IMR-90 (cell line): ENCODE measurements at regions not wholly inside any gene's neighbourhood (a gene's known extent, or its start where the extent isn't known, plus 50 kb on each side); places are given as distances from the start of the nearest gene placed in this dataset.

Experiments used
- ATAC-seq: fragments of 200-7000 bp; cut with Tn5 transposase; 2 replicates; pipeline ENCODE4 v1.9.1; 2020; ENCODE audit warnings: low read depth, mild to moderate bottlenecking, moderate library complexity
- BruUV-seq: library from RNA; stranded (reverse); fragments of 400-500 nt; replicated peaks from 2 replicates; lab custom pipeline; 2021; lab: Mats Ljungman, UMichigan
- CTCF ChIA-PET: fragments of 300-600 bp; formaldehyde crosslinking; extraction: SDS; loops from one replicate; lab custom pipeline; 2021; ENCODE audit warnings: antibody characterized with exemption; lab: Yijun Ruan, JAX
- POLR2A ChIA-PET: fragments of 300-600 bp; sonication (Branson Sonifier 250); formaldehyde crosslinking; loops from one replicate; lab custom pipeline; 2022; ENCODE audit warnings: antibody characterized with exemption; ENCODE audit not compliant: unreplicated experiment; lab: Charles Lee
- DNase-seq: peaks from one replicate; pipeline ENCODE4 v3.0.0; 2013
- H2AFZ ChIP-seq: replicated peaks from 2 replicates; pipeline ENCODE3; 2013; ENCODE audit warnings: low read length, mild to moderate bottlenecking; ENCODE audit not compliant: poor library complexity
- H2AK5ac ChIP-seq: 2 replicates; pipeline ENCODE4 v1.6.1; 2013; ENCODE audit warnings: low read depth, low read length, inconsistent platforms
- H2AK9ac ChIP-seq: replicated peaks from 2 replicates; pipeline ENCODE3; 2013; ENCODE audit warnings: mild to moderate bottlenecking, low read depth, low read length, moderate library complexity; ENCODE audit not compliant: poor library complexity
- H2BK120ac ChIP-seq: 2 replicates; pipeline ENCODE4 v1.6.1; 2013; ENCODE audit warnings: low read depth, low read length, inconsistent platforms
- H2BK15ac ChIP-seq: 3 replicates; pipeline ENCODE4 v1.6.1; 2013; ENCODE audit warnings: low read depth, low read length, inconsistent platforms
- H2BK20ac ChIP-seq: 2 replicates; pipeline ENCODE4 v1.6.1; 2013; ENCODE audit warnings: low read depth, mild to moderate bottlenecking, inconsistent platforms, low read length, moderate library complexity
- H2BK5ac ChIP-seq: 2 replicates; pipeline ENCODE4 v1.6.1; 2013; ENCODE audit warnings: mild to moderate bottlenecking, low read depth, low read length, inconsistent platforms; ENCODE audit not compliant: poor library complexity, severe bottlenecking
- H3K14ac ChIP-seq: replicated peaks from 2 replicates; pipeline ENCODE4 v1.6.1; 2013; ENCODE audit warnings: low read depth, low read length, inconsistent platforms
- H3K18ac ChIP-seq: 2 replicates; pipeline ENCODE4 v1.6.1; 2013; ENCODE audit warnings: low read depth, low read length, control low read depth
- H3K23ac ChIP-seq: 2 replicates; pipeline ENCODE4 v1.6.1; 2013; ENCODE audit warnings: low read depth, low read length, inconsistent platforms
- H3K27ac ChIP-seq: 2 replicates; pipeline ENCODE4 v1.5.1; 2013; ENCODE audit warnings: mild to moderate bottlenecking, control low read depth, low read length; ENCODE audit not compliant: insufficient read depth
- H3K27me3 ChIP-seq: 2 replicates; pipeline ENCODE4 v1.6.1; 2013; ENCODE audit warnings: low read length; ENCODE audit not compliant: control insufficient read depth, insufficient read depth
- H3K36me3 ChIP-seq: 2 replicates; pipeline ENCODE4 v1.6.1; 2013; ENCODE audit warnings: low read length, mixed read lengths; ENCODE audit not compliant: control insufficient read depth, insufficient read depth
- H3K4ac ChIP-seq: 2 replicates; pipeline ENCODE4 v1.6.1; 2013; ENCODE audit warnings: low read depth, low read length, inconsistent platforms
- H3K4me1 ChIP-seq: 2 replicates; pipeline ENCODE4 v1.6.1; 2013; ENCODE audit warnings: low read length, mixed read lengths; ENCODE audit not compliant: control insufficient read depth, insufficient read depth
- H3K4me2 ChIP-seq: 2 replicates; pipeline ENCODE4 v1.6.1; 2013; ENCODE audit warnings: low read depth, mild to moderate bottlenecking, control low read depth, low read length, moderate library complexity
- H3K4me3 ChIP-seq: 2 replicates; pipeline ENCODE4 v1.5.1; 2013; ENCODE audit warnings: low read depth, mild to moderate bottlenecking, control low read depth, low read length, moderate library complexity; ENCODE audit not compliant: insufficient read depth
- H3K56ac ChIP-seq: 2 replicates; pipeline ENCODE4 v1.6.1; 2013; ENCODE audit warnings: low read length, inconsistent platforms; ENCODE audit not compliant: insufficient read depth; ENCODE audit errors: extremely low read depth
- H3K79me1 ChIP-seq, 2 experiments: 2 replicates each; pipeline ENCODE4 v1.6.1; 2013; ENCODE audit warnings: low read length in 2 of 2, inconsistent platforms in 1 of 2, low read depth in 1 of 2
- H3K9ac ChIP-seq: 2 replicates; pipeline ENCODE4 v1.6.1; 2013; ENCODE audit warnings: low read depth, low read length, control low read depth
- H3K9me1 ChIP-seq: 2 replicates; pipeline ENCODE4 v1.6.1; 2013; ENCODE audit warnings: low read length, inconsistent platforms; ENCODE audit not compliant: insufficient read depth
- H3K9me3 ChIP-seq: 2 replicates; pipeline ENCODE4 v1.6.1; 2013; ENCODE audit warnings: low read length; ENCODE audit not compliant: control insufficient read depth, insufficient read depth
- H4K20me1 ChIP-seq: 2 replicates; pipeline ENCODE4 v1.6.1; 2013; ENCODE audit warnings: low read length, inconsistent platforms; ENCODE audit not compliant: insufficient read depth
- H4K5ac ChIP-seq: 2 replicates; pipeline ENCODE4 v1.6.1; 2013; ENCODE audit warnings: mild to moderate bottlenecking, low read depth, low read length, control low read depth
- H4K8ac ChIP-seq, 2 experiments: 2 replicates each; pipeline ENCODE4 v1.6.1; 2013; ENCODE audit warnings: low read depth in 2 of 2, low read length in 2 of 2, control low read depth in 1 of 2, inconsistent platforms in 1 of 2
- H4K91ac ChIP-seq: 2 replicates; pipeline ENCODE4 v1.6.1; 2013; ENCODE audit warnings: low read depth, low read length, inconsistent platforms; ENCODE audit not compliant: insufficient read depth
- CHD1 ChIP-seq: IDR thresholded peaks from 2 replicates; pipeline ENCODE4 v1.6.1; 2012; ENCODE audit warnings: low read depth, low read length, improper control_type of control experiment
- MAFK ChIP-seq: IDR thresholded peaks from 2 replicates; pipeline ENCODE4 v1.6.1; 2012; ENCODE audit warnings: low read depth, low read length, improper control_type of control experiment
- MAZ ChIP-seq: IDR thresholded peaks from 2 replicates; pipeline ENCODE4 v1.6.1; 2012; ENCODE audit warnings: low read depth, mild to moderate bottlenecking, low read length, improper control_type of control experiment, moderate library complexity, borderline replicate concordance
- MXI1 ChIP-seq: IDR thresholded peaks from 2 replicates; pipeline ENCODE4 v1.6.1; 2012; ENCODE audit warnings: low read depth, mild to moderate bottlenecking, low read length, moderate library complexity, borderline replicate concordance
- RAD21 ChIP-seq: IDR thresholded peaks from 2 replicates; pipeline ENCODE4 v1.6.1; 2012; ENCODE audit warnings: low read length, improper control_type of control experiment
- RCOR1 ChIP-seq: IDR thresholded peaks from 2 replicates; pipeline ENCODE4 v1.6.1; 2012; ENCODE audit warnings: mild to moderate bottlenecking, low read length, improper control_type of control experiment; ENCODE audit not compliant: insufficient replicate concordance
- RFX5 ChIP-seq: IDR thresholded peaks from 2 replicates; pipeline ENCODE4 v1.8.0; 2012; ENCODE audit warnings: low read depth, mild to moderate bottlenecking, low read length, moderate library complexity
- SMC3 ChIP-seq: fragments of 150-350 bp; IDR thresholded peaks from 2 replicates; pipeline ENCODE4 v1.6.1; 2016; ENCODE audit warnings: low read depth, mild to moderate bottlenecking, antibody characterized with exemption, low read length, moderate library complexity
- WGBS, 2 experiments: methylation state at CpG; one replicate each; pipeline versions ENCODE4 v1.1.5 to v1.1.7; 2013; ENCODE audit warnings: missing lambda C conversion rate in 2 of 2; ENCODE audit not compliant: insufficient read length in 1 of 2; ENCODE audit errors: extremely low coverage in 2 of 2; 5-methylcytosine and 5-hydroxymethylcytosine counted together
- dilution Hi-C: fragments of 300-500 bp; cut with HindIII; formaldehyde crosslinking; loops from one replicate; pipeline ENCODE4 v1.14.3; 2018; ENCODE audit warnings: low sequenced_read_pairs; ENCODE audit not compliant: unreplicated experiment
- in situ Hi-C: fragments of 300-500 bp; cut with MboI; formaldehyde crosslinking; loops from 3 replicates; pipeline ENCODE4 v1.14.3; 2019; ENCODE audit warnings: low sequenced_read_pairs, inconsistent platforms, mixed read lengths
- intact Hi-C: fragments of 100-400 bp; cut with micrococcal nuclease; formaldehyde crosslinking; loops from 2 replicates; pipeline ENCODE4 v1.10.0; 2022
- TF ChIP-seq, protein P1 (sequence below): fragments of 150-350 bp; IDR thresholded peaks from 2 replicates; pipeline ENCODE4 v1.6.1; 2017; ENCODE audit warnings: mild to moderate bottlenecking, antibody characterized with exemption, low read length, low read depth
- TF ChIP-seq, protein P2 (sequence below): fragments of 150-350 bp; IDR thresholded peaks from 2 replicates; pipeline ENCODE4 v1.6.1; 2016; ENCODE audit warnings: low read depth, mild to moderate bottlenecking, low read length, moderate library complexity, borderline replicate concordance

DNA sequence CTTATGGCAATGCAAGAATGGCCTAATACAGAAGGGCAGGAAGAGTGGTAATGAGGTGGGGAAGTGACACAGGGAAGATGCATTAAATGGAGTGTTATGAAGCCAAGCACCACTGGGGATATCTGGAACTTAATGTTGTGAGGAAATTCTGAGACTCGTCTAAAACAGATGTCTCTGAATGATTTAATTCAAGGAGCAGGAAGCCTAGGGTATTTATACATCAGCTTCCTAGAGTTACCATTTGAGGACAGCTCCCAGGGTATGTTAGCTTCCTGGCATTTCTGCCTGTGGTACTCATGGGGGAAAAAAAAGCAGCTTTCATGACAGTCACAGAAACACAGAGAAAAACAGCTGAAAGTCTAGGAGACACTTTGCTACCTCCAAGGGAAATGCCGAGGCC, 989.5 kb downstream of the CBLN2 start:
- dilution Hi-C loops = no loop called here
- POLR2A ChIA-PET = no interaction called here
- Histone ChIP-seq H2BK20ac (no peak overlapping the region), H2AFZ (no peak overlapping the region), H3K36me3 (no peaks in the 10 kb centered on the region), H3K9me3 (peaks cover 8% of the 10 kb centered on the region; the same call in 1 of the 2 replicates), H3K4ac (no peak overlapping the region), H3K56ac (no peak overlapping the region), H2BK5ac (no peak overlapping the region), H2BK120ac (no peak overlapping the region), H2BK15ac (no peak overlapping the region), H3K4me1 (no peaks in the 10 kb centered on the region), H3K18ac (no peak overlapping the region), H3K4me2 (no peak overlapping the region), H3K9me1 (no peaks in the 10 kb centered on the region), H3K9ac (no peak overlapping the region), H4K20me1 (no peaks in the 10 kb centered on the region), H3K79me1 (no peaks in the 10 kb centered on the region), H4K8ac (no peak overlapping the region), H3K14ac (no peak overlapping the region), H4K5ac (no peak overlapping the region), H2AK9ac (no peak overlapping the region), H3K27me3 (no peaks in the 10 kb centered on the region), H3K27ac (no peak overlapping the region), H3K4me3 (no peak overlapping the region), H4K91ac (no peak overlapping the region), H3K23ac (no peak overlapping the region), H2AK5ac (no peak overlapping the region)
- BruUV-seq = no TSS peak
- CTCF ChIA-PET = no interaction called here
- ATAC-seq (no peak), DNase-seq (no peak)
- intact Hi-C loops = no loop called here
- TF ChIP-seq MXI1 (no peak), RAD21 (no peak), SMC3 (no peak), CHD1 (no peak), RFX5 (no peak), MAFK (no peak), RCOR1 (no peak), MAZ (no peak)
- TF ChIP-seq, protein P1, sequence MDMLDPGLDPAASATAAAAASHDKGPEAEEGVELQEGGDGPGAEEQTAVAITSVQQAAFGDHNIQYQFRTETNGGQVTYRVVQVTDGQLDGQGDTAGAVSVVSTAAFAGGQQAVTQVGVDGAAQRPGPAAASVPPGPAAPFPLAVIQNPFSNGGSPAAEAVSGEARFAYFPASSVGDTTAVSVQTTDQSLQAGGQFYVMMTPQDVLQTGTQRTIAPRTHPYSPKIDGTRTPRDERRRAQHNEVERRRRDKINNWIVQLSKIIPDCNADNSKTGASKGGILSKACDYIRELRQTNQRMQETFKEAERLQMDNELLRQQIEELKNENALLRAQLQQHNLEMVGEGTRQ = no peak
- TF ChIP-seq, protein P2, sequence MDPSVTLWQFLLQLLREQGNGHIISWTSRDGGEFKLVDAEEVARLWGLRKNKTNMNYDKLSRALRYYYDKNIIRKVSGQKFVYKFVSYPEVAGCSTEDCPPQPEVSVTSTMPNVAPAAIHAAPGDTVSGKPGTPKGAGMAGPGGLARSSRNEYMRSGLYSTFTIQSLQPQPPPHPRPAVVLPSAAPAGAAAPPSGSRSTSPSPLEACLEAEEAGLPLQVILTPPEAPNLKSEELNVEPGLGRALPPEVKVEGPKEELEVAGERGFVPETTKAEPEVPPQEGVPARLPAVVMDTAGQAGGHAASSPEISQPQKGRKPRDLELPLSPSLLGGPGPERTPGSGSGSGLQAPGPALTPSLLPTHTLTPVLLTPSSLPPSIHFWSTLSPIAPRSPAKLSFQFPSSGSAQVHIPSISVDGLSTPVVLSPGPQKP = no peak
- in situ Hi-C loops = no loop called here
- no CpG with 5 or more reads among the region's 2 CpGs for WGBS, 2 experiments
